H1 (cell line): ENCODE measurements at regions not wholly inside any gene's neighbourhood (a gene's known extent, or its start where the extent isn't known, plus 50 kb on each side); places are given as distances from the start of the nearest gene placed in this dataset.

ENCODE experiments used
- CTCF ChIA-PET: fragments of 300-600 bp; sonication (Branson Sonifier 250); formaldehyde crosslinking; loops from one replicate; lab custom pipeline; 2021; ENCODE audit not compliant: partially characterized antibody; lab: Charles Lee
- POLR2A ChIA-PET: fragments of 300-600 bp; sonication (Branson Sonifier 250); formaldehyde crosslinking; loops from one replicate; lab custom pipeline; 2021; ENCODE audit warnings: inconsistent platforms; ENCODE audit not compliant: partially characterized antibody; lab: Charles Lee
- DNase-seq, 2 experiments: peaks; one replicate each; pipeline versions ENCODE4 v3.0.0 to v3.0.0-alpha.2; 2010 to 2022; ENCODE audit warnings: low spot score in 2 of 2, low read depth in 1 of 2, mixed read lengths in 1 of 2
- FAIRE-seq: peaks from 2 replicates; lab custom pipeline; 2011; peaks lifted over from hg19 to GRCh38; lab: Jason Lieb, UNC
- H2AFZ ChIP-seq: 2 replicates; pipeline ENCODE4 v1.8.1; 2012; ENCODE audit warnings: low read length, inconsistent platforms
- H2AK5ac ChIP-seq: 2 replicates; pipeline ENCODE4 v1.6.1; 2013; ENCODE audit warnings: low read depth, low read length
- H2BK120ac ChIP-seq: replicated peaks from 2 replicates; pipeline ENCODE3; 2013; ENCODE audit warnings: low read depth, low read length, inconsistent platforms
- H2BK12ac ChIP-seq: 2 replicates; pipeline ENCODE4 v1.6.1; 2013; ENCODE audit warnings: low read depth, low read length
- H2BK15ac ChIP-seq: 2 replicates; pipeline ENCODE4 v1.6.1; 2013; ENCODE audit warnings: low read length
- H2BK20ac ChIP-seq: 2 replicates; pipeline ENCODE4 v1.6.1; 2013; ENCODE audit warnings: low read length
- H2BK5ac ChIP-seq: 2 replicates; pipeline ENCODE4 v1.6.1; 2013; ENCODE audit warnings: low read depth, low read length
- H3K14ac ChIP-seq: 2 replicates; pipeline ENCODE4 v1.6.1; 2013; ENCODE audit warnings: inconsistent platforms; ENCODE audit not compliant: insufficient read length
- H3K18ac ChIP-seq: 2 replicates; pipeline ENCODE4 v1.6.1; 2013; ENCODE audit warnings: low read length; ENCODE audit errors: extremely low read depth
- H3K23ac ChIP-seq: 2 replicates; pipeline ENCODE4 v1.6.1; 2013; ENCODE audit warnings: inconsistent platforms; ENCODE audit not compliant: insufficient read length
- H3K23me2 ChIP-seq: 2 replicates; pipeline ENCODE4 v1.6.1; 2013; ENCODE audit warnings: low read depth, low read length
- H3K27ac ChIP-seq: 2 replicates; pipeline ENCODE4 v1.6.1; 2011; ENCODE audit warnings: low read depth, low read length, inconsistent platforms
- H3K27me3 ChIP-seq, 4 experiments: replicated peaks in 1 of 4; 1 replicate in 1 of 4; 2 replicates in 3 of 4; pipeline versions ENCODE4 v1.6.1 to v1.8.1; 2011 to 2013; ENCODE audit warnings: low read length in 3 of 4, mild to moderate bottlenecking in 3 of 4, inconsistent platforms in 2 of 4, mixed read lengths in 2 of 4, moderate library complexity in 1 of 4; ENCODE audit not compliant: control insufficient read depth in 3 of 4, insufficient read depth in 3 of 4; ENCODE audit errors: extremely low read depth in 1 of 4
- H3K36me3 ChIP-seq, 4 experiments: 2 replicates each; pipeline versions ENCODE4 v1.6.1 to v1.8.1; 2011 to 2013; ENCODE audit warnings: mild to moderate bottlenecking in 4 of 4, low read length in 3 of 4, moderate library complexity in 2 of 4, control low read depth in 1 of 4, inconsistent platforms in 1 of 4; ENCODE audit not compliant: insufficient read depth in 4 of 4, control insufficient read depth in 2 of 4
- H3K4ac ChIP-seq: replicated peaks from 2 replicates; pipeline ENCODE3; 2013; ENCODE audit warnings: low read length, low read depth, mixed read lengths, inconsistent platforms; ENCODE audit not compliant: insufficient read length
- H3K4me1 ChIP-seq, 4 experiments: replicated peaks in 1 of 4; 1 replicate in 1 of 4; 2 replicates in 3 of 4; pipeline versions ENCODE4 v1.6.1 to v1.8.1; 2011 to 2013; ENCODE audit warnings: low read length in 3 of 4, inconsistent platforms in 2 of 4, mixed read lengths in 1 of 4; ENCODE audit not compliant: insufficient read depth in 4 of 4, control insufficient read depth in 3 of 4
- H3K4me2 ChIP-seq, 2 experiments: 2 replicates each; pipeline versions ENCODE4 v1.6.1 to v1.8.1; 2011 to 2013; ENCODE audit warnings: low read depth in 2 of 2, low read length in 2 of 2, control low read depth in 1 of 2, inconsistent platforms in 1 of 2, mild to moderate bottlenecking in 1 of 2; ENCODE audit not compliant: insufficient read depth in 1 of 2
- H3K4me3 ChIP-seq, 4 experiments: fragments of 200-600, 300-600 bp in 1 of 4; sonication (generic), shearing (Covaris generic), sonication (Bioruptor Twin) in 1 of 4; 2 replicates each; pipeline versions ENCODE4 v1.5.1 to v1.8.1; 2011 to 2016; ENCODE audit warnings: low read length in 4 of 4, low read depth in 3 of 4, control low read depth in 2 of 4, inconsistent platforms in 2 of 4, mild to moderate bottlenecking in 2 of 4, mixed read lengths in 1 of 4, moderate library complexity in 1 of 4; ENCODE audit not compliant: insufficient read depth in 2 of 4; ENCODE audit errors: extremely low read depth in 1 of 4
- H3K56ac ChIP-seq: replicated peaks from 2 replicates; pipeline ENCODE3; 2013; ENCODE audit warnings: low read depth, mild to moderate bottlenecking, mixed read lengths, low read length, inconsistent platforms; ENCODE audit not compliant: insufficient read length
- H3K79me1 ChIP-seq: 2 replicates; pipeline ENCODE4 v1.6.1; 2013; ENCODE audit warnings: low read depth, low read length, control low read depth
- H3K79me2 ChIP-seq, 2 experiments: 2 replicates each; pipeline versions ENCODE4 v1.6.1 to v1.8.1; 2012 to 2013; ENCODE audit warnings: low read length in 2 of 2, mild to moderate bottlenecking in 2 of 2, inconsistent platforms in 1 of 2; ENCODE audit not compliant: insufficient read depth in 2 of 2, control insufficient read depth in 1 of 2
- H3K9ac ChIP-seq, 4 experiments: replicated peaks in 1 of 4; 1 replicate in 1 of 4; 2 replicates in 3 of 4; pipeline versions ENCODE4 v1.6.1 to v1.8.1; 2011 to 2013; ENCODE audit warnings: low read depth in 3 of 4, low read length in 3 of 4, control low read depth in 2 of 4, mild to moderate bottlenecking in 2 of 4, moderate library complexity in 2 of 4, inconsistent platforms in 1 of 4; ENCODE audit errors: extremely low read depth in 1 of 4
- H3K9me3 ChIP-seq, 2 experiments: 2 replicates each; pipeline versions ENCODE4 v1.6.1 to v1.8.1; 2012 to 2013; ENCODE audit warnings: mild to moderate bottlenecking in 2 of 2, moderate library complexity in 2 of 2, control low read depth in 1 of 2, inconsistent platforms in 1 of 2, low read depth in 1 of 2, low read length in 1 of 2, mixed read lengths in 1 of 2; ENCODE audit not compliant: insufficient read depth in 2 of 2
- H4K20me1 ChIP-seq, 2 experiments: replicated peaks in 1 of 2; 2 replicates each; pipeline versions ENCODE3 to v1.8.1; 2011 to 2013; ENCODE audit warnings: inconsistent platforms in 2 of 2, low read length in 2 of 2, mild to moderate bottlenecking in 1 of 2; ENCODE audit not compliant: insufficient read depth in 2 of 2, control insufficient read depth in 1 of 2
- H4K5ac ChIP-seq: 2 replicates; pipeline ENCODE4 v1.6.1; 2013; ENCODE audit warnings: low read length, low read depth, mixed read lengths, inconsistent platforms; ENCODE audit not compliant: insufficient read length
- H4K8ac ChIP-seq: 2 replicates; pipeline ENCODE4 v1.8.0; 2013; ENCODE audit warnings: mild to moderate bottlenecking, moderate library complexity, low read length, inconsistent platforms; ENCODE audit not compliant: insufficient read depth; ENCODE audit errors: extremely low read depth
- H4K91ac ChIP-seq: replicated peaks from 2 replicates; pipeline ENCODE3; 2013; ENCODE audit warnings: low read length, mixed read lengths, inconsistent platforms; ENCODE audit not compliant: insufficient read length
- ASH2L ChIP-seq: fragments of 200-600, 300-600 bp; sonication (generic); IDR thresholded peaks from one replicate; pipeline ENCODE4 v1.7.1; 2017; ENCODE audit warnings: low read length
- CBX8 ChIP-seq: fragments of 300-800, 300-1000 bp; sonication (generic); IDR thresholded peaks from 2 replicates; pipeline ENCODE4 v1.7.1; 2016; ENCODE audit warnings: low read depth, low read length, borderline replicate concordance
- CEBPB ChIP-seq: IDR thresholded peaks from 2 replicates; pipeline ENCODE4 v1.6.1; 2012; ENCODE audit warnings: low read depth, low read length
- CTBP2 ChIP-seq: IDR thresholded peaks from 2 replicates; pipeline ENCODE4 v1.7.0; 2011; ENCODE audit warnings: borderline replicate concordance, mild to moderate bottlenecking, moderate library complexity, mixed read lengths, low read length; ENCODE audit not compliant: insufficient read depth, insufficient read length
- HDAC2 ChIP-seq, 2 experiments: fragments of 300-600 bp in 1 of 2; sonication (generic) in 1 of 2; IDR thresholded peaks; 2 replicates each; pipeline ENCODE4 v1.6.1; 2011 to 2012; ENCODE audit warnings: low read depth in 2 of 2, low read length in 2 of 2, mild to moderate bottlenecking in 2 of 2, moderate library complexity in 2 of 2, borderline replicate concordance in 1 of 2, inconsistent platforms in 1 of 2
- KDM1A ChIP-seq: fragments of 200-600, 300-600 bp; sonication (generic); IDR thresholded peaks from 2 replicates; pipeline ENCODE4 v1.7.1; 2016; ENCODE audit warnings: mild to moderate bottlenecking, low read length, borderline replicate concordance
- NANOG ChIP-seq: IDR thresholded peaks from 2 replicates; pipeline ENCODE4 v1.6.1; 2011; ENCODE audit warnings: low read length, low read depth, mild to moderate bottlenecking, inconsistent platforms; ENCODE audit not compliant: insufficient read depth, poor library complexity, severe bottlenecking
- RFX5 ChIP-seq: IDR thresholded peaks from 2 replicates; pipeline ENCODE4 v1.6.1; 2011; ENCODE audit warnings: low read depth, low read length, improper control_type of control experiment, borderline replicate concordance
- SIN3A ChIP-seq, 2 experiments: IDR thresholded peaks in 1 of 2; conservative IDR thresholded peaks in 1 of 2; 2 replicates each; pipeline ENCODE4 v1.6.1; 2011 to 2012; ENCODE audit warnings: low read length in 2 of 2, improper control_type of control experiment in 1 of 2, low read depth in 1 of 2, mild to moderate bottlenecking in 1 of 2
- SIX5 ChIP-seq: IDR thresholded peaks from 2 replicates; pipeline ENCODE4 v1.6.1; 2011; ENCODE audit warnings: mild to moderate bottlenecking, low read depth, low read length
- SP1 ChIP-seq: IDR thresholded peaks from 2 replicates; pipeline ENCODE4 v1.6.1; 2011; ENCODE audit warnings: low read depth, low read length
- TAF1 ChIP-seq: IDR thresholded peaks from 2 replicates; pipeline ENCODE4 v1.6.1; 2011; ENCODE audit warnings: mild to moderate bottlenecking, low read depth, low read length
- WGBS, 2 experiments: shearing (Covaris generic) in 1 of 2; methylation state at CpG; one replicate each; pipeline versions ENCODE4 v1.1.6 to v1.1.7; 2013 to 2015; ENCODE audit warnings: low lambda C conversion rate in 2 of 2, mixed read lengths in 2 of 2, inconsistent platforms in 1 of 2, low coverage in 1 of 2, missing lambda C conversion rate in 1 of 2; ENCODE audit not compliant: insufficient replicate concordance in 2 of 2, insufficient coverage in 1 of 2, insufficient read length in 1 of 2; ENCODE audit errors: extremely low coverage in 1 of 2, missing lambda C conversion rate in 1 of 2; 5-methylcytosine and 5-hydroxymethylcytosine counted together

- Histone ChIP-seq H3K36me3 (no peaks in the 10 kb centered on the region), H3K9ac (no peak overlapping the region), H2BK5ac (no peak overlapping the region), H4K5ac (no peak overlapping the region), H2AFZ (no peak overlapping the region), H3K9me3 (no peaks in the 10 kb centered on the region), H2BK15ac (no peak overlapping the region), H2BK120ac (no peak overlapping the region), H2BK20ac (no peak overlapping the region), H3K4me2 (no peak overlapping the region), H3K27ac (no peak overlapping the region), H2BK12ac (no peak overlapping the region), H2AK5ac (no peak overlapping the region), H4K8ac (no peak overlapping the region), H4K20me1 (no peaks in the 10 kb centered on the region), H3K4me3 (no peak overlapping the region), H3K23ac (no peak overlapping the region), H3K18ac (no peak overlapping the region), H4K91ac (no peak overlapping the region), H3K4me1 (peaks cover 0 to 3% (median 0%) of the 10 kb centered on the region in 4 experiments; a peak in 1 of 7 replicates), H3K27me3 (no peaks in the 10 kb centered on the region), H3K79me2 (no peaks in the 10 kb centered on the region), H3K79me1 (no peaks in the 10 kb centered on the region), H3K23me2 (no peaks in the 10 kb centered on the region), H3K14ac (no peak overlapping the region), H3K56ac (no peak overlapping the region), H3K4ac (no peak overlapping the region)
- ChIA-PET CTCF (no interaction called here), POLR2A (no interaction called here)
- DNase-seq (no peak), FAIRE-seq (no peak)
- WGBS, 2 experiments = 54% methylated on average over 3 of the region's 4 CpGs; no CpG with 5 or more reads in 1 of the 2 experiments
- TF ChIP-seq TAF1 (no peak), HDAC2 (IDR thresholded peaks at IDR 0.05; ENCODE audit: borderline replicate concordance in 1 of 2, low read depth in 2 of 2, low read length in 2 of 2) (no peak), ASH2L (no peak), SIX5 (no peak), CTBP2 (no peak), RFX5 (no peak), CEBPB (no peak), SP1 (no peak), NANOG (no peak), KDM1A (no peak), CBX8 (no peak), SIN3A (conservative IDR thresholded peaks at IDR 0.05 in 1 of 2, IDR thresholded peaks at IDR 0.05 in 1 of 2; ENCODE audit: low read depth in 1 of 2, low read length in 2 of 2) (no peak)
Observed at GRCh38 chrX:8084006-8084405, 87.1 kb downstream of the VCX2 start.
